ENCODE measurements at regions not wholly inside any gene's neighbourhood (a gene's known extent, or its start where the extent isn't known, plus 50 kb on each side); places are given as distances from the start of the nearest gene placed in this dataset.
"Not testable (repeated sequence)": the region's sequence is repeated elsewhere in the genome, so short reads cannot be mapped to it uniquely, and the experiment has no call there.

DNA sequence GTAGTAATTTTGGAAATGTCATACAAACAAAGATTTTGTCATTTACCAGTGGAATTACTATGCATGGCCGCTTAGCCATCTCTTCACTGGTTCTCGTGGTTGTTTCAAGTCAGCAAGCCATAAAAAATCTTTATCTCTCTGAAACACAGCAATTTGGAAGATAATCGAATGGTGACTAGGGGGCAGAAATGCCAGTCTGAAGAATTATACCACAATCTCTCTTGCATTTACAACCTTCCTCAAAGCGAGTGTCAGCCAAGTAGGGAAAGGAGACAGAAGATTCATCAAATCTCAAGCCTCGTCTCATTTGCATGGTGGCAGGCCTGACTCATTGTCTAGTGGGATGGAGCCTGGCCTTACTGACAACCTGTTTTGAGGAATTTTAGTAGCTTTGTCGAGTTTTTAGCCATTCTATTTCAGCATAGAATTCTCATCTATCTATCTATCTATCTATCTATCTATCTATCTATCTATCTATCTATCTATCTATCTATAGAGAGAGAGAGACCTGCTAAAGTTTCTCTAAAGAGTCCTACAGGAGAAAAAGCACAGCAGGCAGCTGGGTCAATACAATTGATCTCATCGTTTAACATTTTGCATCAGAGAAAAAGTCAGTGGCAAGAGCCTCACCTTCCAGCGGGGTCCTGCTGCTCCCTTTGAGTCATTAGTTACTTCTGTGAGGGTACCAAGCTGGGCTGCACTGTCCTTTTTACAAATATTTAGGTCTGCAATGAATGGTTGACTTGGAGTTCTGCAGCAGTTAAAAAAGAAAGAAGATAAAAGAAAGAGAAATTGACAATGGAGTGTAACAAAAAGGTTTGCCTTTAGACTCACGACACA, 572.8 kb downstream of the TFAP2A start:
- Mint-ChIP-seq H3K36me3 (no peaks in the 10 kb centered on the region), H3K4me1 (no peaks in the 10 kb centered on the region), H3K27me3 (no peaks in the 10 kb centered on the region), H3K27ac (no peak overlapping the region), H3K9me3 (peaks cover 0 to 6% (median 6%) of the 10 kb centered on the region in 3 donors), H3K4me3 (no peak overlapping the region)

DNA sequence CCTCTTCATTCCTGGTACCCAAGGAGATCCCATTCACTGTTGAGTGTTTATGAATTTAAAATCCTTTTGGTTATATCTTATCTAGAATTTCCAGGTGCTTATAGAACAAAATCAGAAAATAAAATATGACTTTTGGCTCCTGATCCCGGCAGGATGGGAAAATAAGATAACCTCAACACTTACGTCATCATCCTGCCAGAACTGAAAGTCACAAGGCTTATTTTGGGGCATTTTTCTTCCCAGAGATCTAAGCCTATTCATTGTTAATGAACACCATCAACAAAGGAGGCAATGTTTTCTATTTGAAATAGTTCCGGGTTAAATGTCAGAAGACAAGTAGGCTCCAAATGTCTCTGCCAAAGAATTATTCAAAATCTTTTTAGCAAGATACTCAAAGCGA, 580.6 kb downstream of the TFAP2A start:
- Mint-ChIP-seq H3K27me3 (no peaks in the 10 kb centered on the region), H3K36me3 (no peaks in the 10 kb centered on the region), H3K4me3 (no peak overlapping the region), H3K27ac (no peak overlapping the region), H3K4me1 (no peaks in the 10 kb centered on the region), H3K9me3 (peaks cover 2 to 13% (median 3%) of the 10 kb centered on the region in 3 donors)

- no peak overlapping the region for H3K27ac Mint-ChIP-seq
- H3K4me3 Mint-ChIP-seq: no peak overlapping the region
- H3K9me3 Mint-ChIP-seq: peaks cover 1 to 13% (median 3%) of the 10 kb centered on the region in 3 donors
- no peaks in the 10 kb centered on the region for H3K4me1 Mint-ChIP-seq
- H3K36me3 Mint-ChIP-seq: no peaks in the 10 kb centered on the region
- H3K27me3 Mint-ChIP-seq: no peaks in the 10 kb centered on the region
Observed at GRCh38 chr6:9831783-9832182, 583.1 kb downstream of the TFAP2A start.

DNA sequence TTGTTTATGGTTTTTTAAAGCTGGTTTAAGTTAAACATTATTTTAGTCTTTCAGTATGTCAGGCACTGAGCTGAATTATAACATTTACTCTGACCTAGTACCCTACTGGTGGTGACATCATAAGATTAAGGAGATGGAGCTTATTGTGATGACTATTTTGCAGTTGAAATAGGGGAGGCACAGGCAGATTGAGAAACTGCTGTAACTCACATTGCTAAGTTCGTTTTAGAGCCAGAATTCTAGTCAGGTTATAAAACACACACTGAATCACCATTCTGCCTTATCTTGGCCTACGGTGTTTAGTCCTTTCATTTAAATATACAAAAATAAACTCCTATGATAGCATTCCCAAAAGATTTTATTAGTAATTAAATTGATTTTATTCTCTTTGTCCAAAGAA, 584.1 kb downstream of the TFAP2A start:
- H3K27ac Mint-ChIP-seq: no peak overlapping the region
- no peak overlapping the region for H3K4me3 Mint-ChIP-seq
- no peaks in the 10 kb centered on the region for H3K27me3 Mint-ChIP-seq
- H3K9me3 Mint-ChIP-seq: peaks cover 0 to 9% (median 1%) of the 10 kb centered on the region in 3 donors
- H3K4me1 Mint-ChIP-seq: no peaks in the 10 kb centered on the region
- no peaks in the 10 kb centered on the region for H3K36me3 Mint-ChIP-seq

DNA sequence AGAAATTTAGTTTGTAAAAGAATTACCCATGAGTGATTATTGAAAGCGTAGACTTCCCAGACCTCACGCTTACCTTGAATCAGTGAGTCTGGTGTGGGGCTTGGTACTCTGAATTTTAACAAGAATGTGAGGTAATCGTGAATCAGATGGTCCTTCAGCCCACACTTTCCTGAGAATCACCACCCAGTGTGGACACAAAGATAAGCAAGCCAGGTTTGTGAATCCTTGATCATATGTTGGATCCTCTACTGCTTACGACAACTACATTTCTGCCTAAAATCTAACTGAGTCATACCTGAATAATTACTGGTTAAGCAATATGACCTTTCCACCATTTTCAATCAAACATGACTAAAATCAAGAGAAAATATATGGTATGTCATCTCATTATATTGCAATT, 589.3 kb downstream of the TFAP2A start:
- no peak overlapping the region for H3K27ac Mint-ChIP-seq
- H3K27me3 Mint-ChIP-seq: no peaks in the 10 kb centered on the region
- no peaks in the 10 kb centered on the region for H3K4me1 Mint-ChIP-seq
- peaks cover 0 to 7% (median 3%) of the 10 kb centered on the region in 3 donors for H3K9me3 Mint-ChIP-seq
- no peak overlapping the region for H3K4me3 Mint-ChIP-seq
- no peaks in the 10 kb centered on the region for H3K36me3 Mint-ChIP-seq

GRCh38 chr6:9810727-9811126, 604.1 kb downstream of the TFAP2A start:
- not testable (repeated sequence) for H3K27ac Mint-ChIP-seq, H3K36me3 Mint-ChIP-seq, H3K4me3 Mint-ChIP-seq, H3K9me3 Mint-ChIP-seq, H3K4me1 Mint-ChIP-seq, H3K27me3 Mint-ChIP-seq

DNA sequence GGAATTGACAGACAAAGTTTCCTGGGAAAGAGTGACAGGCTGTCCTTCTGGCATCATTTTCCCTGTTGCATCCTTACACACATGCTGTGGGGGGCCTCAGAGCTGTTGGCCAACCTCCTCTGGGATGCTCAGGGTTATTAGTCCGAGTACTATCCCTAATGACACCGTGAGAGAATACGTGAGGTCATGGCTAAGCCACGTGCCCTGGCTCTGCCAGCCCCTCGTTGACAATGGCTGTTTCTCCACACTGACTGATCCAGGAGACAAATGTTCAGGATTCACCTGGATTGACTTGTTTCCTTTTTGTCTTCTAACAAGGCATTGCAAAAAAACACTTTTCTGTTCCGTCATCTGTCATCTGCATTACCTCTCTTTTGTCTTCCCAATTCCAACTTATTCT, 604.6 kb downstream of the TFAP2A start:
- Mint-ChIP-seq H3K4me1 (no peaks in the 10 kb centered on the region), H3K36me3 (no peaks in the 10 kb centered on the region), H3K27ac (no peak overlapping the region), H3K9me3 (peaks cover 6 to 7% (median 6%) of the 10 kb centered on the region in 3 donors), H3K4me3 (no peak overlapping the region), H3K27me3 (no peaks in the 10 kb centered on the region)

- Mint-ChIP-seq H3K27ac (no peak overlapping the region), H3K4me1 (no peaks in the 10 kb centered on the region), H3K27me3 (no peaks in the 10 kb centered on the region), H3K36me3 (no peaks in the 10 kb centered on the region), H3K4me3 (no peak overlapping the region), H3K9me3 (peaks cover 6 to 10% (median 7%) of the 10 kb centered on the region in 3 donors)
Observed at GRCh38 chr6:9806195-9806594, 608.7 kb downstream of the TFAP2A start.

- peaks cover 10 to 17% (median 15%) of the 10 kb centered on the region in 3 donors for H3K9me3 Mint-ChIP-seq
- no peaks in the 10 kb centered on the region for H3K4me1 Mint-ChIP-seq
- H3K4me3 Mint-ChIP-seq: no peak overlapping the region
- no peaks in the 10 kb centered on the region for H3K36me3 Mint-ChIP-seq
- no peak overlapping the region for H3K27ac Mint-ChIP-seq
- H3K27me3 Mint-ChIP-seq: no peaks in the 10 kb centered on the region
Observed at GRCh38 chr6:9801249-9801754, 613.6 kb downstream of the TFAP2A start.

GRCh38 chr6:9799582-9799981, 615.3 kb downstream of the TFAP2A start:
- Mint-ChIP-seq H3K4me1 (no peaks in the 10 kb centered on the region), H3K9me3 (peaks cover 6 to 11% (median 11%) of the 10 kb centered on the region in 3 donors), H3K27ac (no peak overlapping the region), H3K27me3 (no peaks in the 10 kb centered on the region), H3K4me3 (no peak overlapping the region), H3K36me3 (no peaks in the 10 kb centered on the region)

GRCh38 chr6:9796827-9797226, 618.0 kb downstream of the TFAP2A start:
- no peak overlapping the region for H3K4me3 Mint-ChIP-seq
- no peaks in the 10 kb centered on the region for H3K36me3 Mint-ChIP-seq
- peaks cover 11% of the 10 kb centered on the region in 3 donors for H3K9me3 Mint-ChIP-seq
- no peaks in the 10 kb centered on the region for H3K27me3 Mint-ChIP-seq
- H3K4me1 Mint-ChIP-seq: no peaks in the 10 kb centered on the region
- no peak overlapping the region for H3K27ac Mint-ChIP-seq

DNA sequence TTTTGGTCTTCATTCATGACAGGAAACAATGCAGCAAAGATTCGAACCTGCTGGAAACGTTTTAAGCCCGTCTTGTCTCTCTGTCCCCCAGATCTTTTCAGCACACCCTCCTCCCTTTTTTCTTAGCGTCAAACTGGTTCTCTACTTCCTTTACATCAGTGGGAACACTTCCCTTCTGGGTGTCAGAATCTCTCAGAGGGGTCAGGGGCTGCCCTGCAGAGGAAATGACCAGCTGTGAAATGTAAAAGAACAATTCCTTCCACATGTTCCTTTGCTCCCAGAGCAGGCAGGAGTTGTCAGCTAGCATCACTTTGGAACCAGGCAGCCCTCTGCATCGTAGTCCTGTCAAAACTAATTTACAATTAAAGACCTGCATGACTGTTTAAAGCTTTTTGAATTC, 619.0 kb downstream of the TFAP2A start:
- Mint-ChIP-seq H3K4me3 (no peak overlapping the region), H3K27ac (no peak overlapping the region), H3K27me3 (no peaks in the 10 kb centered on the region), H3K9me3 (peaks cover 10 to 11% (median 11%) of the 10 kb centered on the region in 3 donors), H3K36me3 (no peaks in the 10 kb centered on the region), H3K4me1 (no peaks in the 10 kb centered on the region)

- H3K4me3 Mint-ChIP-seq: no peak overlapping the region
- no peak overlapping the region for H3K27ac Mint-ChIP-seq
- H3K27me3 Mint-ChIP-seq: no peaks in the 10 kb centered on the region
- H3K36me3 Mint-ChIP-seq: no peaks in the 10 kb centered on the region
- H3K4me1 Mint-ChIP-seq: no peaks in the 10 kb centered on the region
- peaks cover 0 to 3% (median 2%) of the 10 kb centered on the region in 3 donors for H3K9me3 Mint-ChIP-seq
Observed at GRCh38 chr6:9789201-9789600, 625.7 kb downstream of the TFAP2A start.

DNA sequence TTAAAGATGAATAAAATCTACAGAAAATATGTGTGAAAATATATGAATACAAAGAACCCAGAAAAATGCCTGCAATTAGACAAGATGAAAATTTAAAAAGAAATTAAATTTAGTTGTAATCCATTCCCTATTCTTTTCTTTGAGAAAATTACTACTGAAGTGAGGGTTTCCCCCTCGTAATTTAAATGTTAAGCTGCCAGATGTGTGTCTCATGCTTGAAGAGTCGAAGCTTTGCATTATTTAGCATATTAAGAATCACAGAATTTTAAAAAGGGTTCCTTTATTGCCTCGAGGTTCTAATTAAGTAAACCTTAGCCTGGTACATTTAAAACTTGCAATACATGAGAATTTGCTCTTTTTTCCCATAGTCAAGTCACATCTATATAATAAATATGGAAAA, 630.1 kb downstream of the TFAP2A start:
- H3K4me3 Mint-ChIP-seq: no peak overlapping the region
- no peaks in the 10 kb centered on the region for H3K27me3 Mint-ChIP-seq
- no peaks in the 10 kb centered on the region for H3K4me1 Mint-ChIP-seq
- no peaks in the 10 kb centered on the region for H3K36me3 Mint-ChIP-seq
- H3K9me3 Mint-ChIP-seq: no peaks in the 10 kb centered on the region
- no peak overlapping the region for H3K27ac Mint-ChIP-seq

- Mint-ChIP-seq H3K27me3 (no peaks in the 10 kb centered on the region), H3K27ac (no peak overlapping the region), H3K36me3 (no peaks in the 10 kb centered on the region), H3K4me3 (no peak overlapping the region), H3K4me1 (no peaks in the 10 kb centered on the region), H3K9me3 (no peaks in the 10 kb centered on the region)
Observed at GRCh38 chr6:9783567-9783966, 631.3 kb downstream of the TFAP2A start.
